Liver (tissue), 3 donors: ENCODE measurements at regions not wholly inside any gene's neighbourhood (a gene's known extent, or its start where the extent isn't known, plus 50 kb on each side); places are given as distances from the start of the nearest gene placed in this dataset.

Experiments used
- EGR1 ChIP-seq, 2 donors: IDR thresholded peaks; 2 replicates each; pipeline ENCODE4 v1.6.1; 2016 to 2018; ENCODE audit warnings: antibody characterized with exemption in 2 of 2, low read depth in 2 of 2
- GABPA ChIP-seq, 2 donors: IDR thresholded peaks in 1 of 2; conservative IDR thresholded peaks in 1 of 2; 2 replicates each; pipeline ENCODE4 v1.6.1; 2016; ENCODE audit warnings: antibody characterized with exemption in 2 of 2, mild to moderate bottlenecking in 1 of 2, moderate library complexity in 1 of 2
- JUND ChIP-seq, 2 donors: IDR thresholded peaks; 2 replicates each; pipeline ENCODE4 v1.6.1; 2016; ENCODE audit warnings: antibody characterized with exemption in 2 of 2
- RAD21 ChIP-seq, 2 donors: IDR thresholded peaks; 2 replicates each; pipeline ENCODE4 v1.6.1; 2016; ENCODE audit warnings: antibody characterized with exemption in 2 of 2, mild to moderate bottlenecking in 2 of 2
- RXRA ChIP-seq, 2 donors: IDR thresholded peaks; 2 replicates each; pipeline ENCODE4 v1.6.1; 2017 to 2018; ENCODE audit warnings: antibody characterized with exemption in 2 of 2, mild to moderate bottlenecking in 1 of 2
- TAF1 ChIP-seq: conservative IDR thresholded peaks from 2 replicates; pipeline ENCODE4 v1.6.1; 2016; ENCODE audit warnings: antibody characterized with exemption, mild to moderate bottlenecking
- YY1 ChIP-seq: IDR thresholded peaks from 2 replicates; pipeline ENCODE4 v1.6.1; 2016; ENCODE audit warnings: antibody characterized with exemption, mild to moderate bottlenecking
- TF ChIP-seq, protein P1 (sequence below): fragments of 150-350 bp; IDR thresholded peaks from 2 replicates; pipeline ENCODE4 v1.5.1; 2017; ENCODE audit warnings: improper control_type of control experiment, low read depth, low read length; ENCODE audit not compliant: missing input control
- TF ChIP-seq, protein P2 (sequence below): IDR thresholded peaks from 2 replicates; pipeline ENCODE4 v1.6.1; 2016; ENCODE audit warnings: antibody characterized with exemption, mild to moderate bottlenecking
- TF ChIP-seq, protein P3 (sequence below): IDR thresholded peaks from 2 replicates; pipeline ENCODE4 v1.6.1; 2016; ENCODE audit warnings: antibody characterized with exemption
- TF ChIP-seq, protein P4 (sequence below): IDR thresholded peaks from 2 replicates; pipeline ENCODE4 v1.6.1; 2016; ENCODE audit warnings: antibody characterized with exemption
- donor health status: healthy.
- donor health status: healthy.

DNA sequence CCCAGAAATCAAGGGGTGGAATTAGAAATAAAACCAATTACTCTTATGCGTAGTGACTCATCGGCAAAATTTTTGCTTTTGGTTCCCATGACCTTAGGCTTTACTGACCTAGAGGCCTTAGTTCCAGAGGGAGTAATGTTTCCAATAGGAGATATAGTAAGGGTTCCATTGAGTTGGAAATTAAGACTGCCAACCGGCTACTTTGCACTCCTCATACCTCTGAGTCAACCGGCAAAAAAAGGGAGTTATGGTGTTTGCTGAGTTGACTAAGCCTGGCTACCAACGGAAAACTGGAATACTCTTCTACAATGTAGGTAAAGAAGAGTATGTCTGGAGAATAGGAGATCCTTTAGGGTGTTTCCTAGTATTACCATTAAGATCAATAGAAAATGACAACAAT, 919.8 kb downstream of the CENPC start:
- TF ChIP-seq, protein P1, sequence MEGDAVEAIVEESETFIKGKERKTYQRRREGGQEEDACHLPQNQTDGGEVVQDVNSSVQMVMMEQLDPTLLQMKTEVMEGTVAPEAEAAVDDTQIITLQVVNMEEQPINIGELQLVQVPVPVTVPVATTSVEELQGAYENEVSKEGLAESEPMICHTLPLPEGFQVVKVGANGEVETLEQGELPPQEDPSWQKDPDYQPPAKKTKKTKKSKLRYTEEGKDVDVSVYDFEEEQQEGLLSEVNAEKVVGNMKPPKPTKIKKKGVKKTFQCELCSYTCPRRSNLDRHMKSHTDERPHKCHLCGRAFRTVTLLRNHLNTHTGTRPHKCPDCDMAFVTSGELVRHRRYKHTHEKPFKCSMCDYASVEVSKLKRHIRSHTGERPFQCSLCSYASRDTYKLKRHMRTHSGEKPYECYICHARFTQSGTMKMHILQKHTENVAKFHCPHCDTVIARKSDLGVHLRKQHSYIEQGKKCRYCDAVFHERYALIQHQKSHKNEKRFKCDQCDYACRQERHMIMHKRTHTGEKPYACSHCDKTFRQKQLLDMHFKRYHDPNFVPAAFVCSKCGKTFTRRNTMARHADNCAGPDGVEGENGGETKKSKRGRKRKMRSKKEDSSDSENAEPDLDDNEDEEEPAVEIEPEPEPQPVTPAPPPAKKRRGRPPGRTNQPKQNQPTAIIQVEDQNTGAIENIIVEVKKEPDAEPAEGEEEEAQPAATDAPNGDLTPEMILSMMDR = no peak
- TF ChIP-seq EGR1 (IDR thresholded peaks at IDR 0.05; ENCODE audit: low read depth in 2 of 2) = no peak
- TF ChIP-seq JUND (IDR thresholded peaks at IDR 0.05) = no peak
- no peak for TF ChIP-seq GABPA (IDR thresholded peaks at IDR 0.05 in 1 of 2, conservative IDR thresholded peaks at IDR 0.05 in 1 of 2)
- no peak for TF ChIP-seq YY1
- no peak for TF ChIP-seq RXRA (IDR thresholded peaks at IDR 0.05)
- no peak for TF ChIP-seq TAF1
- TF ChIP-seq, protein P2, sequence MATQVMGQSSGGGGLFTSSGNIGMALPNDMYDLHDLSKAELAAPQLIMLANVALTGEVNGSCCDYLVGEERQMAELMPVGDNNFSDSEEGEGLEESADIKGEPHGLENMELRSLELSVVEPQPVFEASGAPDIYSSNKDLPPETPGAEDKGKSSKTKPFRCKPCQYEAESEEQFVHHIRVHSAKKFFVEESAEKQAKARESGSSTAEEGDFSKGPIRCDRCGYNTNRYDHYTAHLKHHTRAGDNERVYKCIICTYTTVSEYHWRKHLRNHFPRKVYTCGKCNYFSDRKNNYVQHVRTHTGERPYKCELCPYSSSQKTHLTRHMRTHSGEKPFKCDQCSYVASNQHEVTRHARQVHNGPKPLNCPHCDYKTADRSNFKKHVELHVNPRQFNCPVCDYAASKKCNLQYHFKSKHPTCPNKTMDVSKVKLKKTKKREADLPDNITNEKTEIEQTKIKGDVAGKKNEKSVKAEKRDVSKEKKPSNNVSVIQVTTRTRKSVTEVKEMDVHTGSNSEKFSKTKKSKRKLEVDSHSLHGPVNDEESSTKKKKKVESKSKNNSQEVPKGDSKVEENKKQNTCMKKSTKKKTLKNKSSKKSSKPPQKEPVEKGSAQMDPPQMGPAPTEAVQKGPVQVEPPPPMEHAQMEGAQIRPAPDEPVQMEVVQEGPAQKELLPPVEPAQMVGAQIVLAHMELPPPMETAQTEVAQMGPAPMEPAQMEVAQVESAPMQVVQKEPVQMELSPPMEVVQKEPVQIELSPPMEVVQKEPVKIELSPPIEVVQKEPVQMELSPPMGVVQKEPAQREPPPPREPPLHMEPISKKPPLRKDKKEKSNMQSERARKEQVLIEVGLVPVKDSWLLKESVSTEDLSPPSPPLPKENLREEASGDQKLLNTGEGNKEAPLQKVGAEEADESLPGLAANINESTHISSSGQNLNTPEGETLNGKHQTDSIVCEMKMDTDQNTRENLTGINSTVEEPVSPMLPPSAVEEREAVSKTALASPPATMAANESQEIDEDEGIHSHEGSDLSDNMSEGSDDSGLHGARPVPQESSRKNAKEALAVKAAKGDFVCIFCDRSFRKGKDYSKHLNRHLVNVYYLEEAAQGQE = no peak
- TF ChIP-seq, protein P3, sequence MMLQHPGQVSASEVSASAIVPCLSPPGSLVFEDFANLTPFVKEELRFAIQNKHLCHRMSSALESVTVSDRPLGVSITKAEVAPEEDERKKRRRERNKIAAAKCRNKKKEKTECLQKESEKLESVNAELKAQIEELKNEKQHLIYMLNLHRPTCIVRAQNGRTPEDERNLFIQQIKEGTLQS = no peak
- TF ChIP-seq, protein P4, sequence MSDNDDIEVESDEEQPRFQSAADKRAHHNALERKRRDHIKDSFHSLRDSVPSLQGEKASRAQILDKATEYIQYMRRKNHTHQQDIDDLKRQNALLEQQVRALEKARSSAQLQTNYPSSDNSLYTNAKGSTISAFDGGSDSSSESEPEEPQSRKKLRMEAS = no peak
- no peak for TF ChIP-seq RAD21 (IDR thresholded peaks at IDR 0.05)
